Ovary (tissue), 7 donors: ENCODE measurements at regions not wholly inside any gene's neighbourhood (a gene's known extent, or its start where the extent isn't known, plus 50 kb on each side); places are given as distances from the start of the nearest gene placed in this dataset.

Experiments used
- DNase-seq, 5 donors: peaks; one replicate each; pipeline ENCODE4 v3.0.0-alpha.2; 2019 to 2020
- H3K27ac ChIP-seq, 2 donors: fragments of 200-600 bp; one replicate each; pipeline versions ENCODE4 v1.5.1 to v1.8.0; 2019 to 2022
- H3K27me3 ChIP-seq: fragments of 200-600 bp; one replicate; pipeline ENCODE4 v1.8.0; 2022
- H3K36me3 ChIP-seq: fragments of 200-600 bp; sonication (generic); one replicate; pipeline ENCODE4 v1.5.1; 2019
- H3K4me1 ChIP-seq: one replicate; pipeline ENCODE4 v1.8.1; 2013; ENCODE audit warnings: mild to moderate bottlenecking, moderate library complexity; ENCODE audit not compliant: insufficient read depth
- H3K4me3 ChIP-seq: fragments of 200-600 bp; sonication (generic); one replicate; pipeline ENCODE4 v1.5.1; 2017
- H3K9me3 ChIP-seq, 2 donors: fragments of 200-600 bp in 1 of 2; sonication (generic) in 1 of 2; one replicate each; pipeline versions ENCODE4 v1.5.1 to v1.8.1; 2013 to 2019; ENCODE audit warnings: mild to moderate bottlenecking in 1 of 2, moderate library complexity in 1 of 2
- CTCF ChIP-seq, 3 donors: fragments of 450-650 bp in 2 of 3; fragments of 200-600 bp in 1 of 3; IDR thresholded peaks; one replicate each; pipeline versions ENCODE4 v1.5.1 to v1.8.0; 2016 to 2022; ENCODE audit warnings: antibody characterized with exemption in 3 of 3, mild to moderate bottlenecking in 1 of 3
- EP300 ChIP-seq: sonication (generic); formaldehyde crosslinking; IDR thresholded peaks from one replicate; pipeline ENCODE4 v1.6.1; 2017; ENCODE audit warnings: antibody characterized with exemption
- POLR2A ChIP-seq: fragments of 450-650 bp; IDR thresholded peaks from one replicate; pipeline ENCODE4 v1.6.1; 2017; ENCODE audit warnings: antibody characterized with exemption, mild to moderate bottlenecking, moderate library complexity
- WGBS, 3 donors: extraction: QIAGEN DNeasy Blood & Tissue Kit in 1 of 3; methylation state at CpG; one replicate each; pipeline versions ENCODE4 v1.1.5 to v1.1.7; 2013 to 2017; 5-methylcytosine and 5-hydroxymethylcytosine counted together
- intact Hi-C, 4 donors: fragments of 100-400 bp; cut with DNase I; formaldehyde crosslinking; loops; one replicate each; pipeline versions ENCODE4 v1.11.0 to v1.15.1; 2022 to 2023
- donor health status: DM: no; HTN: no; CAD: no; lungs with moderate emphysema.
- donor health status: DM: no; HTN: no; CAD: no.
- donor health status: Bipolar disorder and iron deficiency.
- donor health status: DM: no; HTN: no; CAD: no.
- donor health status: DM: yes; HTN: yes; CAD: no.

DNA sequence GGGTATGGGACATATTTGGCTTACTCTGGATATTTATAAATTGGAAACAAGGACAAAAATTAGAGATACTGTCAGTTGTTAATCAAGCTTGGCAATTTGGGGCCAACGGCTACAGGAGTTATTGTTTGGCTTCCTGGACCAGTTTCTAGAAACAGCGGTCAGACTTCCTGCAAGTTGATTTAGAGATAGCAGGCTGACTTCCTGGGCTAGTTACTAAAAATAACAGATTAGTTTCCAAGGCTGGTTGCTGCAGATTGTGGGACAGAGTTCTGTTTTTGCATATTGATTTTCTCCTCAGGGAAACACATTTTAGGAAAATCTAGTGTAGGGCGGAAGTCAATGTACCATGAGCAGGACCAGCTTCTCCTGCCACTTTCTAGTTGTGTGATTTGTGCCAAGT is 144.0 kb upstream of the TMPO start:
- intact Hi-C loops: no loop called here
- WGBS, 3 donors: 42 to 51% (median 43%) methylated on average over 3 of the region's 3 CpGs

DNA sequence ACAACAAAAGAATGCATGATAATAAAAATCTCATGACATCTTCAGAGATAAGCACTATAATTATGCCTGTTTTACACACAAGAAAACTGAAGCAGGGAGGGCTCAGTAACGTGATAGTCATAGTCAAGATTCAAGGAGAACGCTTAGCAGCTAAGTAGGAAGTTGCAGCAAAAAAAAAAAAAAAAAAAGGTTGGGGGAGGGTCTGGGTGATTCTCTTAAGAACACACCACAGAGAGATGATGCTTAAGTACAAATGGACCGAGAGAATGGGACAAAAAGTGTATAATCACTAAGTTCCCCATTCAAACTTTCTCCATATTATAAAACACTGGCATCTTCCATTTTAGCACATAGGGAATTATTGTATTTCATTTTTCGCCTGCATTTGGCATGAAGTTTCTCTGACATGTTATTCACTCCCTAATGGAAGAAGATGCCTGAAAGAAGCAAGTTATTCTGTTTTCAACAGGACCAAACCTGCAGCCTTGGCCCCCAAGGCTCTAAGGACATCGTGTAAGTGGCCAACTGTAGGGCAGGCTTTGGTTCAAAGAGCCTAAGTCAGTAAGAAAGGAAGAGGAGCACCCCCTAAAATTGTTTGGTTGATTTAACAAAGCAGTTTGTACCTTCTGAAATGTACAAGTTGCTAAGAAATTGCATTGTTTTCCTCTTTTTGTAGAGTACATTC is 142.9 kb upstream of the TMPO start:
- DNase-seq: no peak
- TF ChIP-seq POLR2A (no peak), EP300 (no peak), CTCF (IDR thresholded peaks at IDR 0.05) (no peak)
- Histone ChIP-seq H3K27ac (no peak overlapping the region), H3K36me3 (no peaks in the 10 kb centered on the region), H3K4me3 (no peak overlapping the region), H3K9me3 (no peaks in the 10 kb centered on the region), H3K27me3 (no peaks in the 10 kb centered on the region), H3K4me1 (peaks cover 2% of the 10 kb centered on the region)
- intact Hi-C loops: no loop called here
- WGBS, 3 donors: 55 to 65% (median 58%) methylated on average over 5 of the region's 5 CpGs

More for the DNA sequence above, 144.0 kb upstream of the TMPO start:
- Histone ChIP-seq H3K9me3 (no peaks in the 10 kb centered on the region), H3K4me3 (no peak overlapping the region), H3K36me3 (no peaks in the 10 kb centered on the region), H3K27me3 (no peaks in the 10 kb centered on the region), H3K4me1 (peaks cover 2% of the 10 kb centered on the region), H3K27ac (no peak overlapping the region)
- DNase-seq: no peak
- TF ChIP-seq CTCF (IDR thresholded peaks at IDR 0.05) (no peak), POLR2A (no peak), EP300 (no peak)

DNA sequence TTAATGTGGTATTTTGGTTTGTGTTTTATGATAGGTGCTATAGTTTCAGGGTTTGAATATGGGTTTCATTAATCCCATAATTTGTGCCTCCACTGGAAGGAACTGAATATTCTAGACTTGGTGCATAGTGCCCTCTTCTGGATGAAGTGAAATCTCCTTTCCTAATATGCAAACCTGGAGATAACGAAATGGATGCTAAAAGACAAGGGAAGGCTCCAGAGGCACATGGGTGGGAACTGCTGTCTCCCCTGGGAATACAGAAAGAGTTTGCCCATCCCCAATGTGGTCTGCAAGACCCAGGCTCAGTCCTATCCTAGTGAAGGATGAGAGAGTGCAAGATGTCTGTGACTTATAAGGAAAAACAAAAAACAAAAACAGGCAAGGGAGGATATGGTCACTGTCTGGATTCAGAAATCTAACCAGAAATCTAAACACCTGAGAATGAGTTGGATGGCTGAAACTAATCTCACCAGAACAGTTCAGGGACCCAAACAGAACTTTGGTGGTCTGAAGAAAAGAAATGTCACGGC is 142.3 kb upstream of the TMPO start:
- H3K27ac ChIP-seq: no peak overlapping the region
- H3K36me3 ChIP-seq: no peaks in the 10 kb centered on the region
- H3K27me3 ChIP-seq: no peaks in the 10 kb centered on the region
- H3K4me1 ChIP-seq: peaks cover 2% of the 10 kb centered on the region
- TF ChIP-seq POLR2A (no peak), EP300 (no peak), CTCF (IDR thresholded peaks at IDR 0.05) (no peak)
- no peak for DNase-seq
- no peak overlapping the region for H3K4me3 ChIP-seq
- H3K9me3 ChIP-seq: no peaks in the 10 kb centered on the region
- 48 to 57% (median 54%) methylated on average over 2 of the region's 2 CpGs for WGBS, 3 donors
- intact Hi-C loops: no loop called here

GRCh38 chr12:98374007-98374406 is 141.4 kb upstream of the TMPO start:
- no peaks in the 10 kb centered on the region for H3K9me3 ChIP-seq
- H3K36me3 ChIP-seq: no peaks in the 10 kb centered on the region
- no peak overlapping the region for H3K4me3 ChIP-seq
- intact Hi-C loops: no loop called here
- no peak for TF ChIP-seq EP300
- TF ChIP-seq POLR2A: no peak
- no peak for TF ChIP-seq CTCF (IDR thresholded peaks at IDR 0.05)
- no peak for DNase-seq
- peaks cover 2% of the 10 kb centered on the region for H3K4me1 ChIP-seq
- H3K27me3 ChIP-seq: no peaks in the 10 kb centered on the region
- no peak overlapping the region for H3K27ac ChIP-seq
- 71 to 75% (median 74%) methylated on average over 1 of the region's 1 CpG for WGBS, 3 donors
